ENCODE measurements at regions not wholly inside any gene's neighbourhood (a gene's known extent, or its start where the extent isn't known, plus 50 kb on each side); places are given as distances from the start of the nearest gene placed in this dataset.
"Not testable (repeated sequence)": the region's sequence is repeated elsewhere in the genome, so short reads cannot be mapped to it uniquely, and the experiment has no call there.

DNA sequence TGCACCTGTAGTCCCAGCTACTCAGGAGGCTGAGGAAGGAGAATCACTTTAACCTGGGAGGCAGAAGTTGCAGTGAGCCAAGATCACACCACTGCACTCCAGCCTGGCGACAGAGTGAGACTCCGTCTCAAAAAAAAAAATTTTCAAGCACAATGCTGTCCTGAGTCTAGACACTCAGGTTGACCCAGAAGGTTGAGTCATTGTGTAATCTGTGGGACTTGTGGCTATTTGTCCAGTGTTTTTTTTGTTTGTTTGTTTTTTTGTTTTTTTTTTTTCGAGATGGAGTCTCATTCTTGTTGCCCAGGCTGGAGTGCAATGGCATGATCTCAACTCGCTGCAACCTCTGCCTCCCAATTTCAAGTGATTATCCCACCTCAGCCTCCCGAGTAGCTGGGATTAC lies 74.3 kb upstream of the SOX13 start:
- DNase-seq (ENCODE audit: low spot score), result not testable (repeated sequence)

DNA sequence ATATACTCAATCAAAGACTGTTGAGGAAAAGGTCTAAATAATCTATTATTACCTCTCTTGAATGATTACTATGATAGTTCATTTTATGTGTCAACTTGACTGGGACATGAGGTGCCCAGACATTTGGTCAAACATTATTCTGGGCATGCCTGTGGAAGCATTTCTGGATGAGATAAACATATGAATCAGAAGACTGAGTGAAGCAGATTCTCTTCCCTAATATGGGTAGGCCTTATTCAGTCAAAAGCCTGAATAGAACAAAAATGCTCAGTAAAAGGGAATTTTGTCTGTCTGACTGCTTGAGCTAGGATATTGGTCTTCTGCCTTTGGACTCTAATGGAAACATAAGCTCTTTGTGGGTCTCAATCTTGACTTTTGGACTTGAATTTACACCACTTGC lies 73.3 kb upstream of the SOX13 start:
- no peak for DNase-seq (ENCODE audit: low spot score)

GRCh38 chr1:204001166-204001901 lies 71.6 kb upstream of the SOX13 start:
- DNase-seq (ENCODE audit: low spot score), result no peak

- DNase-seq (ENCODE audit: low spot score), result no peak
Measured at GRCh38 chr1:204002614-204003013, 70.3 kb upstream of the SOX13 start.

DNA sequence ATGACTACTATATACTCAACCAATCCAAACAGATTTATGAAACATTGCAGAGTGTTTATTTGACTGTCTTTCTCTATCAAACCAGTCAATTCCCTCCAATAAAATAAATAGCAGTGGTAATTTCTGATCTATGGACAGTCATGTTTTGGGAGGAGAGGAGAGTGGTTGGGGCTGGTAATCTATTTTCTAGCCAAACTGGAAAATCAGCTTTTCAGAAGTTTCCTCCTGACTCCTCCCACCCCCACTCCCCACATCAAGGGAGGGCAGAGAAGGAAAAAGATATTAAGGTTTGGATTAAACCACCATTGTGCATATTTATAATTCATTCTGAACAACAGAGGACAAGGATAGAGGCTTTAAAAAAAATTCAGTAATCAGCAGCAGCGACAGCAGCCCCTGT lies 69.4 kb upstream of the SOX13 start:
- DNase-seq (ENCODE audit: low spot score), result no peak

DNA sequence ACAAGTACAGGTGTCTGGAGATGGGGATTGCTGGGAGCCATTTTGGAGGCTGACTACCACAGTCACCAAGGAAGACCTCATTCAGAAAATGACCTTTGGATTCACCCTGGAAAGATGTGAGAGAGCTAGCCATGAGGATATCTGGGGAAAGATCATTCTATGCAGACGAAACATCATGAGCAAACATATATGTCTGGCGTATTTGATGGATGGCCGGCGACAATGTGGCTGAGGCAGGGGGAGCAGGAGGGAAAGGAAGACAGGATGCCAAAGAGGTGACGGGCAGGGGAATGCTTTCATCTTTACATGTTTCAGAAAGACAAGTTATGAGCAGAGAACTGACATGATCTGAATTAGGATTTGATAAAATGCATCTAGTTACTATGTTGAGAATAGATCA lies 61.5 kb upstream of the SOX13 start:
- DNase-seq (ENCODE audit: low spot score), result no peak

- no peak for DNase-seq (ENCODE audit: low spot score)
Measured at GRCh38 chr1:204013052-204013451, 59.9 kb upstream of the SOX13 start.

GRCh38 chr1:204014336-204014735 lies 58.6 kb upstream of the SOX13 start:
- no peak for DNase-seq (ENCODE audit: low spot score)

GRCh38 chr1:204014961-204015360 lies 58.0 kb upstream of the SOX13 start:
- not testable (repeated sequence) for DNase-seq (ENCODE audit: low spot score)

DNA sequence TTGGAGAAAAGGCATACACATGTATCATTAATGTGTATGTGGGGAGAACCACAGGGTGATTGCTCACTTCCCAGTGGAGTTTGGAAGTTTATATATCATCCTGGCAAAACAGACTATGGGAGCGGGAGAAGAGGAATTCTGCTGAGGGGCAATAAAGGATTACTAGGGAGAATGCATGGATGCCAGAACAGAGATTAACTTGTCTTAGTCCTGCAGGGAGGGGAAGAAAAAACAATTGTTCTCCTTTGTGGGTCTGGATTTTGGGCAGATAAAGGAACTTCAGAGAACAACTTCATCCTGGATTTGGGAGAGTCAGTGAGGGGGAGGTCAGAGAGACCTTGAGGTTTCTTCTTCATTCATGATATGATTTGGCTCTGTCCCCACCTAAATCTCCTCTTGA lies 55.9 kb upstream of the SOX13 start:
- DNase-seq (ENCODE audit: low spot score), result no peak

DNA sequence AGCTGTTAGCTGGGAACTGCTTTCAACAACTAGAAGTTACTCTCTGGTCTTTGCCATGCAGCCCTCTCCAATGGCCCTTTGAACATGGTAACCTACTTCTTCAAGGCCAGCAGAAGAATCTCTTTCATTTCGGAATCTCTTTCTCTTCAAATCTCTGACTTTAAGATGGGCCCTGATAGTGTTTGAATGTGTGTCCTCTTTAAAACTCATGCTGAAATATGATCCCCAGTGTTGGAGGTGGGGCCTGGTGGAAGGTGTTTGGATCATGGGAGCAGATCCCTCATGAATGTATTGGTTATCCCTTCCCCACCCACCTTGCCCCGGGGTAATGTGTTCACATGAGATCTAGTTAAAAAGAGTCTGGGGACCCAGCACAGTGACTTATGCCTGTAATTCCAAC lies 54.5 kb upstream of the SOX13 start:
- DNase-seq (ENCODE audit: low spot score), result no peak

All from RKO (cell line).